Activated T-cell treated with anti-CD3 and anti-CD28 coated beads, Interleukin-2, amount 50 U/mL, for 72 hours (primary cell): ENCODE measurements at regions not wholly inside any gene's neighbourhood (a gene's known extent, or its start where the extent isn't known, plus 50 kb on each side); places are given as distances from the start of the nearest gene placed in this dataset.

Experiments used
- ATAC-seq, 2 donors: fragments of 150-1000 bp; cut with Tn5 transposase; replicated peaks in 1 of 2; 2 replicates each; pipeline ENCODE4 v1.10.0; 2021; ENCODE audit warnings: moderate library complexity in 2 of 2, mild to moderate bottlenecking in 1 of 2
- DNase-seq, 2 donors: peaks; one replicate each; pipeline ENCODE4 v3.0.0; 2021 to 2022; ENCODE audit warnings: mixed read lengths in 1 of 2
- H3K27ac Mint-ChIP-seq: one replicate; pipeline ENCODE4 v1.8.0; 2022; ENCODE audit warnings: mild to moderate bottlenecking, moderate library complexity, mixed read lengths
- H3K27me3 Mint-ChIP-seq: one replicate; pipeline ENCODE4 v1.8.0; 2022; ENCODE audit warnings: low read depth, mixed read lengths
- H3K36me3 Mint-ChIP-seq, 2 donors: one replicate each; pipeline ENCODE4 v1.8.0; 2022; ENCODE audit warnings: mixed read lengths in 2 of 2, mild to moderate bottlenecking in 1 of 2; ENCODE audit not compliant: insufficient read depth in 2 of 2
- H3K4me1 Mint-ChIP-seq: one replicate; pipeline ENCODE4 v1.8.0; 2022; ENCODE audit warnings: low read depth, mixed read lengths
- H3K4me3 Mint-ChIP-seq, 2 donors: one replicate each; pipeline ENCODE4 v1.8.0; 2022; ENCODE audit warnings: mild to moderate bottlenecking in 2 of 2, mixed read lengths in 2 of 2, moderate library complexity in 2 of 2
- H3K9me3 Mint-ChIP-seq, 2 donors: one replicate each; pipeline ENCODE4 v1.8.0; 2022; ENCODE audit warnings: mixed read lengths in 2 of 2

DNA sequence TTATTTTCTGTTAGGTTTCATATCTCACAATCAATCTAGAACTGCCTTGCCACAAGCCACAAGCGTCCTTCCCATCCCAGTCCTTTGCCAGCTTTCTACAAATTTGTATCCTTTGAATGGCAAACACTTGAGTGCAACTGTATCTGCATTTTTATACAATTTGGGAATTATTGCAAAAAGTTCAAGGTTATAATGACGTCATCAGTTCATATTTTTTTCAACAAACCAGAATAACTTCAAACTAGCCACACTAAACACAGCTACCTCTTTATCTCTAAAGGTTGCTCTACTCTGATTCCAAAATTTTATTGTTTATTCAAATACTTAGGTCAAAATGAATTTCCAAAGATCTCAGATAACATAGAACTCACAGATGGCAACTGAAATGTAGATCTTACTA is 877.1 kb downstream of the TMEM182 start:
- Mint-ChIP-seq H3K9me3 (peaks cover 2 to 4% of the 10 kb centered on the region in 2 donors), H3K27ac (no peak overlapping the region), H3K36me3 (peaks cover 0 to 2% of the 10 kb centered on the region in 2 donors), H3K4me3 (no peak overlapping the region), H3K4me1 (no peaks in the 10 kb centered on the region), H3K27me3 (no peaks in the 10 kb centered on the region)
- ATAC-seq (no peak), DNase-seq (no peak)

DNA sequence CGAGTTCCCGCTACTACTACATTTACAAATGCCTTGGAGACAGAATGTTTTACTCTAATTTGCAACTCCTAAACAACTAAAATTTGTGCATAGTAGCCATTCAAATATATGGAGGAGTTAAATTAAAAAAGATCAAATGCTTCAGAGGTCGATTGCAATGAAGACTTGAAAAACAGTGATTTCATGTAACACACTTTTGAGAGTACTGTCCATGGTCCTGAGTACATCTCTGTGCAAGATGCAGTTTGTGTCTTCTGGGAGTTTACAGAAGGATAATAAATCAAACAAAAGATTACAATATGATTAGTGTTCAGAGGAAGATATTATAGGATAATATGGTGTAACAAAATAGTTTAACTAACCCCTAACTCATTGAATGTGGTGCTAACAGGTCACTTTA is 894.7 kb downstream of the TMEM182 start:
- no peak for DNase-seq
- peaks cover under 1 to 5% of the 10 kb centered on the region in 2 donors for H3K9me3 Mint-ChIP-seq
- no peaks in the 10 kb centered on the region for H3K4me1 Mint-ChIP-seq
- no peak overlapping the region for H3K4me3 Mint-ChIP-seq
- no peak for ATAC-seq
- no peak overlapping the region for H3K27ac Mint-ChIP-seq
- no peaks in the 10 kb centered on the region for H3K36me3 Mint-ChIP-seq
- H3K27me3 Mint-ChIP-seq = no peaks in the 10 kb centered on the region

DNA sequence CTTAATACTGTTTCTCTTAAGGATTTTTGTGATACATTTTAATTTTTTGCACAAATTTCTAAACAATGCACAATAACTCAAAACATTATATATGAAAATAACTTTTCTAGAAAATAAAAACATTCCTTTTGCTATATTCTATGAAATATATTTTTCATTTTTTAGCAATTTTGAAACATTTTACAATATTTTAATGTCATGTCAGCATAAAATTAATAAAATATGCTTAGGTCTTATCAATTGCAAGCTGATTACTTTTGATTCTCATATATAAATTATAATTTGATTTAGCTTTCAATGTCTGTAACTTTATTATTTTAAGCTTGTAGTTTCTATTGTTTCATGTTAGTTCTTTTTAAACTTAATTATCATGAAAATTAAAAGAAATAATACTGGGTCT is 898.7 kb downstream of the TMEM182 start:
- no peak overlapping the region for H3K4me3 Mint-ChIP-seq
- no peaks in the 10 kb centered on the region for H3K4me1 Mint-ChIP-seq
- H3K27me3 Mint-ChIP-seq = no peaks in the 10 kb centered on the region
- peaks cover 2 to 3% of the 10 kb centered on the region in 2 donors for H3K9me3 Mint-ChIP-seq
- no peak for ATAC-seq
- H3K27ac Mint-ChIP-seq = no peak overlapping the region
- DNase-seq = no peak
- no peaks in the 10 kb centered on the region for H3K36me3 Mint-ChIP-seq

DNA sequence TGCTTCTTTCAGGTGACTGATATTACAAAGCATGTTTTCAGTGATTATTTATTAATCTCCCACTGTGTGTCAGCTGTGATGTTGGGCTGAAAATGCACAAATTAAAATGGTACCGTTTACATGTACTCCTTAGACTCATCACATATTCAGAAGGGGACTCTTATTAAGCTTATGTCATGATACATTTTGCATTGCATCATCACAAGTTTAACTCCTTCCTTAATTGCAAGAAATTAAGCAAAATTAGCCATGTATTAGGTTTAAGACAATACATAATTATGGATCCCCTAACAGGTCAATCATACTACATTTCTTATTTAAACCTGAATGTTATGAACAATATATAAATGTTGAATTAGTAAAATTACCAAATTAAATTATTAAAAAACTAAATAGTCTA is 899.1 kb downstream of the TMEM182 start:
- Mint-ChIP-seq H3K36me3 (no peaks in the 10 kb centered on the region), H3K27ac (no peak overlapping the region), H3K9me3 (peaks cover 2 to 3% of the 10 kb centered on the region in 2 donors), H3K27me3 (no peaks in the 10 kb centered on the region), H3K4me1 (no peaks in the 10 kb centered on the region), H3K4me3 (no peak overlapping the region)
- DNase-seq (no peak), ATAC-seq (no peak)

DNA sequence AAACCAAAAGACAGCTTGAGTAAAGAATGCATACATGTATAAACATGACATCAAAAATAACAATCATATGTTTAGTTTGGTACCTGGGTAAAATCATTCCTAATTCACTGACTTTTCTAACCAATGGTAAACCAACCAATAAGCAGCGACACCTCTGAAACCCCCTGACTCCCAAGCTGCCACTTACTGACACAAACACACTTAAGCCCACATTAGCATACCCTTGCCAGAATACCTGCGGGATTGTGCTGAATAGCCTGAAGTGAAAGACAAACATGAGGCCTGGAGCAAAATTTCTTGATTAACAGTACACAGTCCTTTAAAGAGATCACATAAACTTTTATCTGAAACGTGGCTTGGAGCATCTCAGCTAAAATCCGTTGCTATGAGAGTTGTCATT is 902.9 kb downstream of the TMEM182 start:
- Mint-ChIP-seq H3K4me1 (no peaks in the 10 kb centered on the region), H3K27me3 (no peaks in the 10 kb centered on the region), H3K36me3 (no peaks in the 10 kb centered on the region)

DNA sequence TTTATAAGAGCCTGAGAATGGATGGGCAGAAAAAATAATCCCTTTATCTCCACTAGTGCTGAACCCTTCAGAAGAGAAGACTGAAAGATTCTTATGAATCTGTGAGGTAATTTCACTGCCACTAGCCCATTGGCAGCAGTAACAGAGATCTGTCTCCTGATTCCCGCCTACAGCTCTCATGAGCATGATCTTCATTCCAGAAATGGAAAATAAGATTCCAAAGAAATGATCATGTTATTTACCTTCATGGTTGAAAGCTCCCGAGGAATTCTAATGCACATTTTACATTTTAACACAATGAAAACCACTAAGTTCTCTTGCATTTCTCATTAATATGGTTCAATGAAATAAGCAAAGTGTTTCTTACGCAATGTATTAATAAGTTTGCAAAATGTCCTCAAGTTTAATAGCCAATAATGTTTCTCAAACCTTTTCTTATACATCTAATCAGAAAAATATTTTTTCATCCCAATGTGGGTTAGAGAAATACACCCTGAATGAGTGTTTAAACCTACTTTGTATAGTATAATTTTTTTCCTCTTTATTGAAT is 905.6 kb downstream of the TMEM182 start:
- H3K27me3 Mint-ChIP-seq = no peaks in the 10 kb centered on the region
- no peak for DNase-seq
- no peaks in the 10 kb centered on the region for H3K4me1 Mint-ChIP-seq
- no peaks in the 10 kb centered on the region for H3K9me3 Mint-ChIP-seq
- H3K36me3 Mint-ChIP-seq = no peaks in the 10 kb centered on the region
- no peak for ATAC-seq
- H3K27ac Mint-ChIP-seq = no peak overlapping the region
- H3K4me3 Mint-ChIP-seq = no peak overlapping the region

More for the DNA sequence above, 902.9 kb downstream of the TMEM182 start:
- Mint-ChIP-seq H3K4me3 (no peak overlapping the region), H3K9me3 (peaks cover 0 to 2% of the 10 kb centered on the region in 2 donors), H3K27ac (no peak overlapping the region)
- DNase-seq = no peak
- no peak for ATAC-seq

DNA sequence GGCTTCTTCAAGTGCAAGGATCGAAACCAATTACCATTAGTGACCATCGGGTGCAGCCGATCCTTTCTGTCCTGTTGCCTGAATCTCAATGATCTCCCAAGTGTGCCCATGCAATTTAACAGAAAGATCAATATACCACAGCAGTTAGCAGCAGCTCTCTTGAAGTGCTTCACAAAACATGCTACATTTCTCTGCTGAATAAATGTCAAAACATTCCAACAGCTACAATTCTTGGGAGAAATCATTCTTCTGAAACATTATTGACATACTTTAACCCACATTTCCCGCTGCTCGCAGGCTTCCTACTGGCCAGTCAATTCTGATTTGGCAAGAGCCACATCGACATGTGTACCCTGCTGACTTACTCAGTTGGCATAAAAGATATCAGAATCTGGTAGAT is 907.7 kb downstream of the TMEM182 start:
- H3K27ac Mint-ChIP-seq = no peak overlapping the region
- no peak overlapping the region for H3K4me3 Mint-ChIP-seq
- H3K4me1 Mint-ChIP-seq = no peaks in the 10 kb centered on the region
- H3K27me3 Mint-ChIP-seq = no peaks in the 10 kb centered on the region
- ATAC-seq (no peak), DNase-seq (no peak)
- H3K36me3 Mint-ChIP-seq = no peaks in the 10 kb centered on the region
- H3K9me3 Mint-ChIP-seq = peaks cover 0 to 2% of the 10 kb centered on the region in 2 donors
